Activated effector memory CD4-positive, alpha-beta T cell treated with anti-CD3 and anti-CD28 coated beads, Interleukin-2, amount 50 U/mL, for 16 hours (primary cell): ENCODE measurements at regions not wholly inside any gene's neighbourhood (a gene's known extent, or its start where the extent isn't known, plus 50 kb on each side); places are given as distances from the start of the nearest gene placed in this dataset.

Experiments
- DNase-seq: peaks from one replicate; pipeline ENCODE4 v3.0.0-alpha.2; 2020

DNA sequence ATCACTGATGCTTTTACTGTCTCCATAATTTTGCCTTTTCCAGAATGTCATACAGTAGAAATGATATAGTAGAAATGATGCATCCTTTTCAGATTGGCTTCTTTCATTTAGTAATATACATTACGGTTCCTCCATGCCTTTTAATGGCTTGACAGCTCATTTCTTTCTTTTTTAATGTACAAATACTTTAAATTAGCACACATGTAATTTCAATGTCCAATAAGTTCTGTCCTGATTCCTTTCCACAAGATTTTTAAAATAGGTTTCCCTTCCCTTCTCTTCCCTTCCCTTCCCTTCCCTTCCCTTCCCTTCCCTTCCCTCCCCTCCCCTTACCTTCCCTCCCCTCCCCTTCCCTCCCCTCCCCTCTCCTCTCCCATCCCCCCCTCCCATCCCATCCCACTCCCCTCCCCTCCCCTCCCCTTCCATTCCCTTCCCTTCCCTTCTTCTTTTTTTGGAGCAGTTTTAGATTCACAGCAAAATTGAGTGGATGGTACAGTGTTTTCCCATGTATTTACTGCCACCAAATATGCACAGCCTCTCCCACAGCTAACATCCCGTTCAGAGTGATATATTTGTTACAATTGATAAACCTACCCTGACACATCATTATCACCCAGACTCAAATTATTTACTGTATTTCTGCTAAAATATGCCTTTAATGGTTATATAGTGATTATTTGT, 398.8 kb downstream of the RNF144B start:
- DNase-seq, result no peak

- DNase-seq, result no peak
Observed at GRCh38 chr6:18792866-18793265, 405.7 kb downstream of the RNF144B start.

- no peak for DNase-seq
Observed at GRCh38 chr6:18795726-18796125, 408.6 kb downstream of the RNF144B start.

DNA sequence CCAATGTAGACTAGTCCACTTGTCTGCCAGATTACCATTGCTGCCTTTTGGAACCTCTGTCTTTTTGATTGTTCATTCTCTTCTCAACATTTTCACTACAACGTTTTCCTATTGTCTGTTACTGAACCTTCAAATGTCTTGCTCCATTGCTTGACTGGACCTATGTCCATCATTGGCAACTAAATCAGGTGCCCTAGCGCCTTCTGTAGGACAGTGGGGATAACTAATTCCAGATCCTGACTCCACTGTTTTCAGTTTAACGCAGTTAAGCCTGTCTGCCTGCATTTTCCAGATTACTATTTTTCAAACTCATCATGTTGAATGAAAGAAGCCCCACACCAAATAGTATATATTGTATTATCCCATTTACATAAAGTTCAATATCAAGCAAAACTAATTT, 433.6 kb downstream of the RNF144B start:
- no peak for DNase-seq

DNA sequence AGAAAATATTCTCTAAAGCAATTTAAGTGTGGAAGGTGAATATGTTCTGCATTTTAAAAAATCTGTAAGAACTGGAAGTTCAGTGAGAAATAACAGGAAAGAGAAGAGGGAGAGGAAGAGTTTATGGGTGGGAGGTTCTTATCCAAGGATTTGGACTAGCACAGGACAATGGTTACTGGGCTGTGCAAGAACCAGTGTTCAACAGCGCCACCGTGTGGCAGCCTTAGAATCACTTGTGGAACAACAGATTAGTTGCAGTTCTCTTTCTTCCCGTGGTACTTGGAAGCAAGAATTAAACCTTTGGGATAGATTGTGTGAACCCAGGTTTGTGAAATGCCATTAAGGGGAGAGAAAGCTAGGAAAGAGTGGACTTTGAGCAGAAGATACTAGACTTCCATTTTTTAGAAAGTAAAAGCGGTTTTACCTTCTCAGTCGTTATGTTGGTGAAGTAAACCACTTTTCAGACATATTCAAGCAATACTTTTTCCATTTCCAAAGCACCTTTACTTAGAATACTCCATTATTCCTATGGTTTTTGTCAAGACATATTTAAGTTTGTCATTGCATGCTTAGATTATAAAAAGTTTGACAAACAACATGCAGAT, 436.7 kb downstream of the RNF144B start:
- no peak for DNase-seq

DNA sequence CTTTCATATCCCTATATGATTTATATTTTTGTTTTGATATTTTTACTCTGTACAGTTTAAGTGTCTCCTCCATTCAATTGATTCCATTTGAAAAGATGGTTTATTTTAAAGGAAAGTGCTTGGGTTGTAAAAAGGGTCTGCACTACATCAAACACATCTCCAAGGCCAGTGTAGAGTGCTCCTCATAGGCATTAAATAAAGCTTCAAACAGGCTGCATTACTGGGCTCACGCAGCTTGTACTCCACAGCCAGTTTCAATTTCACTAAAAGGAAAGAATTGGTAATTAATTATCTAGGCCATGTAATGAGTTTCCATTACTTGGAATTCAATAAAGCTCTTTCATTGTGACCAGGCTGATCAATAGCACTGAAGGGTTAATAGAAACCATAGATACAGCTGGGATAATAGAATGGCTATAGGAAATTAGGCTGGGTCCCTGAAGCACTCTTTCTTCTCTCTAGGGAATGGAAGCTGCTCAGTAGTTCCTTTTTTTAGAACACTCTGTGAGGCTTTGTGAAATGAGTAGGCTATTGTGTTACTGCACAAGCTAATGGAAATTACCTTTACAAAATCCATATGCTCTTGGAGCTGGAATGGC, 442.2 kb downstream of the RNF144B start:
- DNase-seq, result no peak

- no peak for DNase-seq
Observed at GRCh38 chr6:18835976-18836375, 448.8 kb downstream of the RNF144B start.

DNA sequence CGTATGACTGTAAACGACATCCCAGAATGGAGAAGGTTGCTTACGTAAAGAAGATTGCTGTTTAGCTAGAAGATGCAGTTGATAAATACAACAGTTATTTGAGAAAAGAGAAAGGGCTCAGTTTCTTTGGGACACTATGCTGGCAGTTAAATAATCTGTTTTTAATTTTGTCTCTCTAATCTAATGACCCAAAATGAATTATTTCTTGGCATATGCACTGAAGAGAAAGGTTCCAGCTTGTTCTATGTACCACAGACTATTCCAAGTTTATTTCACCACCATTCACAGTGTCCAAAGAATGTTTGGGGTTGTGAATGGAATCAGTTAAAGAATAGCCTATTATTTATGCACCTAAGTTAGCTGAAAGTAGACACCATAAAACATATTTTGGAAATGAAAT, 449.9 kb downstream of the RNF144B start:
- no peak for DNase-seq

- no peak for DNase-seq
Observed at GRCh38 chr6:18842534-18842933, 455.4 kb downstream of the RNF144B start.

GRCh38 chr6:18845896-18846295, 458.7 kb downstream of the RNF144B start:
- DNase-seq, result no peak

- no peak for DNase-seq
Observed at GRCh38 chr6:18846327-18846726, 459.2 kb downstream of the RNF144B start.

DNA sequence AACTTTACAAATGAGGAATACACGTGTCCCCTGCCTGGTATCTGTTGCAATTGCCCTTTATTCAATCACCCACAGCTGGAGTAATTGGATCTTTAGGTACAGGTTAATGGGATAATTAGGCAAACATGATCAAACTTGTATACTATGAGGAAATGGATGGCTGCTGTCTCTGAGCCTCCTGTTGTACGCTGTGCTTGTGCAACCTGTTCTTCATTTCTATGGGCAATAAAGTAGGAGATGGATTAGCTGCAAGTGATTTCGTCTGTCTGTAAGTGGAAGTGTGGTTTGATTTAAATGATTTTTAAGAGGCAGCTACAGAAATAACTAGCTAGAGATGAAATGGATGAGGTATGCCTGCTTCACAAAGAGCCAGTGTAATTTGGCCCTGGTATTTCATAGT, 474.1 kb downstream of the RNF144B start:
- no peak for DNase-seq

- no peak for DNase-seq
Observed at GRCh38 chr6:18883268-18883667, 496.1 kb downstream of the RNF144B start.

GRCh38 chr6:18883851-18884250, 496.7 kb downstream of the RNF144B start:
- DNase-seq, result no peak

DNA sequence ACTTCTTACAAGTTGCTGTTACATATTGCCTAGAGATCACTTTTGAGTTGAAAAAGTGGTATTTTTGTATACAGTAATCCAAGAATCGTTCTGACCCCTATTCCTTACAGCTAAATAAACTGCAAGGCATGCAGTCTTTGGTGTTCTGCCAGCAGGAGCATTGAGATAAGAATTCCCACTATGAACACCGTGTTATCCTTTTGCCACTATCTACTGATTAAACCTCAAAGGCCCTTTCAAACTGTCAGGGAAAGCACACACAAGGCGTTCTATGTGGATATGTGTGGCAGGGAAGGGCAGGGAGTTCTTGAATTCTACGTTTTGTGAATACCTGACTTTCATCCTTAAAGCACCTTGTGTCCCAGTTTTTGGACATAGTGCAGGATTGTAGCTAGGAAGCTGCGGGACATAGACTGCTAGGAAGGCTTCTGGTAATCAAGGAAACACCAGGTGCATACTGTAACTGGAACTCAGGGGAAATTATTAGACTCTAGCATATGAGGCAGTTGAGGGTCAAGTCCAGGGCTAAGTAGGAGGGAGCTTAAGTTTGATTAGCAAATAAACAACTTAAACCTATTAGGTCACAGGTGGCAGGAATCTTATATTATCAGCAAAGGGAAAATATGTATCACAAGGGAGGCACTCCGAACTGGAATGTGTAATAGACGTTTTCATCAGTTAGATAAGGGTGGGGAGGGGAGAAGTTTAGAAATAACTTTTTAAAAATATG, 506.6 kb downstream of the RNF144B start:
- no peak for DNase-seq

DNA sequence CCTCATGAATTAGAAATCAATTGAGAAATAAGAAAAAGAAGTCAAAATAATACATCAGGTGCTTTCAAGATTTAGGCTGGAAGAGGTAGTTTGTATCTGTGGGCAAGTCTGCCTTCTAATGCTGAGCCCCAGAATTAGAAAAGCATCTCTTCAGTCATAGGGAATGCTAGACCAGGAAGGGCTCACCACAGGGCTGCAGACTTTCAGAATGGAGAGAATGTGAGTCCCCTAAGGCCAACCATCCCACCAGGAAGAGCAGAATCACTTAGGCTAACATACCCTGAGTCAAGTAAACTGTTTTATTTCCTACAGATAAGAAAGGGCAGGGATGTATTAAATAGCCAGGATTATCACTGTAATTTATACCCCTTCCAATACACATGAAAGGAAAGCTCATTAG, 510.2 kb downstream of the RNF144B start:
- DNase-seq, result no peak

DNA sequence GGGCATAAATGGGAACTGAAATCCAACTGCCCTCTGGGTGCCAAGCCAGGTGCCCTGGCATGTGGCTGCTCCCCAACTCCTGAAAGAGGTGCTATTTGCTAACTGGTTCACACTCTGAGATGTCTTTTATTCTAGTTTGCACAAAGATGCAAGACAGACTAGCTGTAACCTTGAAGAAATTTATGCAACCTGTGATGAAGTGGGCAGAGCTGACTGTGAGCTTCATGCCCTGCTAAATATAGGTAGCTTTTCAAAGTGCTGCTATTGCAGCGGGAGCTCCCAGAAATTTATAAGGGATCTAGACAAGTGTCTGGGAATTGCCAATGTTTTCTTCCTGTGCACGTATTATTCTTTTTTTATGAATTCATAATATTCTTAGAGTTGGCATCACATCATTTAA, 517.5 kb downstream of the RNF144B start:
- no peak for DNase-seq

DNA sequence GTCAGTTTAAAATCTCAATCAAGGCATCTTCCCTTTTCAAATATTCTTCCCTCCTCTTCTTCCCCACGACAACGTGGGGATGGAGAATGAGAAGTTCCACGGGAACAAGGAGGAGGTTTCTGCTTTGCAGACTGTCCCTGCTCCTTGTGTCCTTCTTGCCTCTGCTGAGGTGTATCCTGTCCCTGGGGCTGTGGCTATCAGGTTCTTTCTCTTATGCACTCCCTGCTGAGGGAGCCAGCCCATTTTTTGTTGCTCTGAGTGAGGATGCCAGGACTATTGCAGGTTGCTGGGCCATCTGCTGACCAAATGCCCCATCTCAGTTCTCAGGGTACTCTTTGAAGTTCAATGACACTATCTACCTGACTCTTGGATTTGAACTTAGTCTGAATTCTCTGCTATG, 533.6 kb downstream of the RNF144B start:
- no peak for DNase-seq

GRCh38 chr6:18931086-18931485, 543.9 kb downstream of the RNF144B start:
- no peak for DNase-seq

- no peak for DNase-seq
Observed at GRCh38 chr6:18958146-18958545, 571.0 kb downstream of the RNF144B start.

DNA sequence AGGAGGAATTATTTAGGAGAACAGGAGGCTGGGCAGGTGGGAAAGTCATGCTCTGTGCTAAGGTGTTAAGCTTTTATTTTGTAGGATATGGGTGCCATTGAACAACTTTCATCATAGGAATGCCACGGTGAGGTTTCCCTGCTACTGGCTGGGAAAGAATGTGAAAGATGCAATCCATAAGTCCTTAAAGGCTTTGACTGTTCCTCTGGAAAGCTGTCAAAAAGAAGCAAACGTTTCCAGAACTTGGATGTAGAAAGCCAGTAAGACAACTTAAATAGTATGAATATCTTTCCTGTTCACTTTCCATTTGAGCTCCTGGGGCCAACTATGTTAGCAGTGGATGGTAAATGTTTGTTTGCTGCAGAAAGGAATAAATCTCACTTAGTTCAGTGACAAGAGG, 574.4 kb downstream of the RNF144B start:
- DNase-seq, result no peak

DNA sequence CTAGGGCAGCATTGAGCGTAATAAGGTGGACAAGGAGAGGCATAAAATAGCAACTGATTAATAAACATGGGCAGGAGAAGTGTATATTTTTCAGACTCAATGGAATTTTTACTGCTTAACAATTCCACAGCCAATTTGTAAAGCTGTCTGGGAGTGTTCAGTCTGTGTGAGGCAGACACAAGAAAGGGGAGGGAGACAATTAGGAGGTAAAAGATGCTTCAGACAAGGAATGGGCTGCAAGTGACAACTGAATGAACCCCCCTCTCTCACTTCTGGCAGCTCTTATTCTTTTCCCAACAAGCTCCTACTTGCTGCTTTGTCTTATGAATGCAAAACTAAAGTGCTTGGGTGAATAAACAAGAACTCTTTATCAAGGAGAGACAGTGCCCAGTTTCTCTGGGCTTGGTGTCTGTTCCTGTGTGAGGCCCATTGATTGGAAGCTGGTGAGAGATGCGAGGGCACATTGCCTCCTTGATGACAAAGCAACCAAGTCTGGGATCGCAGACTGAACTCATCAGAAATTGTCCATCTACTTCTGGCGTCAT, 575.3 kb downstream of the RNF144B start:
- DNase-seq, result no peak

- no peak for DNase-seq
Observed at GRCh38 chr6:18963439-18963838, 576.3 kb downstream of the RNF144B start.

DNA sequence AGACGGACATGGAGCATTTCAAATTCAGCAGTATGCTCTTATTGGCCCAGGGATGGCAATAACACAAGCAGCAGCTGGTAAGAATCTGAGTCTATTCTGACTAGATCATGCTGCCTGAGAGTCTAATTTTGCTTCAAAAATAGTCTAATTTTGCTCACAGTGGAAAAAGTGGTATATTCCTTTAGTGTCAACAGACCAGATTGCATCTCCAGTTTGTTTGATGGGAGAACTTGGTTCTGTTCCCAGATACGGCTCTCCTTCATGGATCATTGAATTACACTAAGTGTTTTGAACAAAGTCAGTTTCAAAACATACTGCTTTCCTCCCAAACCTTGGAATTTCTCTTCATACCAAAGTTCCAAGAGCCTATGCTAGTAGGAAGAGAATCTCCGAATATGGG, 586.1 kb downstream of the RNF144B start:
- DNase-seq, result no peak
